RWPE1 (cell line): ENCODE measurements at regions not wholly inside any gene's neighbourhood (a gene's known extent, or its start where the extent isn't known, plus 50 kb on each side); places are given as distances from the start of the nearest gene placed in this dataset.

Experiments
- CTCF ChIA-PET: fragments of 350-600 bp; sonication (Branson Sonifier 250); formaldehyde crosslinking; extraction: SDS; loops from one replicate; lab custom pipeline; 2021; lab: Yijun Ruan, JAX
- POLR2A ChIA-PET: fragments of 400-600 bp; formaldehyde crosslinking; extraction: SDS; loops from one replicate; lab custom pipeline; 2020; ENCODE audit warnings: antibody characterized with exemption; ENCODE audit not compliant: low non-redundant PET; lab: Yijun Ruan, JAX
- DNase-seq: peaks from one replicate; pipeline ENCODE4 v3.0.0; 2012; ENCODE audit warnings: low spot score
- H3K27ac ChIP-seq: fragments of 450-650 bp; 2 replicates; pipeline ENCODE4 v1.5.1; 2017
- TF ChIP-seq, protein P1 (sequence below): fragments of 450-650 bp; conservative IDR thresholded peaks from 2 replicates; pipeline ENCODE4 v1.5.1; 2017; ENCODE audit warnings: low read depth, mild to moderate bottlenecking

DNA sequence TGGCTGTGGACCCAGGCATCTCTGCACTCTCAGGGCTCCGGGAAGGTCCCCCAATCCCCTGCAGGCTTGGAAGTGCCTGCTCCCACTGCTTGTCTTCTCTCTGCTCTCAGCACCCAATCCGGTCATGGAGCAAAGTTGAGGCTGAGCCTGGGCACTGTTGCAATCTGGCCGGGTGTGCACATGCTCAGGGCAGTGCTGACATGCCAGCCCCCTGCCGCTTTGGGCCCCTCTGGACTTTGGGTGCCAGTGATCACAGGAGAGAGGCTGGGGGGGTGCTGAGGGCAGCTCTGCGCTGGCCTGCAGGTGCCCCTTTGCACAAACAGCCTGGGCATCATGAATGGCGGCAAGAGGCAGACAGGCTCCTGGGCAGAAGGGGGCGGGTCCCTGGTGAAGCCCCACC is 85.4 kb upstream of the OSBPL8 start:
- H3K27ac ChIP-seq = no peak overlapping the region
- CTCF ChIA-PET = interaction anchor here (1.5 kb wide), 1 partner anchor 24 kb away, joined by 4 read pairs; no protein-coding TSS in a partner anchor
- TF ChIP-seq, protein P1, sequence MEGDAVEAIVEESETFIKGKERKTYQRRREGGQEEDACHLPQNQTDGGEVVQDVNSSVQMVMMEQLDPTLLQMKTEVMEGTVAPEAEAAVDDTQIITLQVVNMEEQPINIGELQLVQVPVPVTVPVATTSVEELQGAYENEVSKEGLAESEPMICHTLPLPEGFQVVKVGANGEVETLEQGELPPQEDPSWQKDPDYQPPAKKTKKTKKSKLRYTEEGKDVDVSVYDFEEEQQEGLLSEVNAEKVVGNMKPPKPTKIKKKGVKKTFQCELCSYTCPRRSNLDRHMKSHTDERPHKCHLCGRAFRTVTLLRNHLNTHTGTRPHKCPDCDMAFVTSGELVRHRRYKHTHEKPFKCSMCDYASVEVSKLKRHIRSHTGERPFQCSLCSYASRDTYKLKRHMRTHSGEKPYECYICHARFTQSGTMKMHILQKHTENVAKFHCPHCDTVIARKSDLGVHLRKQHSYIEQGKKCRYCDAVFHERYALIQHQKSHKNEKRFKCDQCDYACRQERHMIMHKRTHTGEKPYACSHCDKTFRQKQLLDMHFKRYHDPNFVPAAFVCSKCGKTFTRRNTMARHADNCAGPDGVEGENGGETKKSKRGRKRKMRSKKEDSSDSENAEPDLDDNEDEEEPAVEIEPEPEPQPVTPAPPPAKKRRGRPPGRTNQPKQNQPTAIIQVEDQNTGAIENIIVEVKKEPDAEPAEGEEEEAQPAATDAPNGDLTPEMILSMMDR = no peak
- POLR2A ChIA-PET = no interaction called here
- DNase-seq = no peak

DNA sequence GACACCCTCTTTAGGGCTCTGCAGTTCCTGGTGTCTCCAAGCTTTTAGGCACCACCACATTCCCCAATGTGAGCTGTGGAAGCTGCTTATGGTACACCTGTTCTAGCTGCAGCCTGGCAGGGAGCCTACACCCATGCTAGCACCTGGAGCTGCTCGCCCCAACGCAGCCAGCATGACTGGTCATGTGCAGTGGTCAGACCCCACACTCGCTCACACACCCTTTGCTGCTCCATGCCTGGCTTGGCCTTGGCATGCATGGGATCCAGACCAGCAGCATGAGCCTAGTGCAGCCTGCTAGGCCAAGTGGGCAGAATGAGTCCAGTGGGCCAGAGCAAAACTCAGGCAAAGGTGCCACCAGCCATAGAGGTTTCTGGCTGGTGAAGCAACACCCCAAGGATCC is 86.4 kb upstream of the OSBPL8 start:
- TF ChIP-seq, protein P1 = no peak
- POLR2A ChIA-PET = no interaction called here
- no peak for DNase-seq
- H3K27ac ChIP-seq = no peak overlapping the region
- CTCF ChIA-PET = no interaction called here

DNA sequence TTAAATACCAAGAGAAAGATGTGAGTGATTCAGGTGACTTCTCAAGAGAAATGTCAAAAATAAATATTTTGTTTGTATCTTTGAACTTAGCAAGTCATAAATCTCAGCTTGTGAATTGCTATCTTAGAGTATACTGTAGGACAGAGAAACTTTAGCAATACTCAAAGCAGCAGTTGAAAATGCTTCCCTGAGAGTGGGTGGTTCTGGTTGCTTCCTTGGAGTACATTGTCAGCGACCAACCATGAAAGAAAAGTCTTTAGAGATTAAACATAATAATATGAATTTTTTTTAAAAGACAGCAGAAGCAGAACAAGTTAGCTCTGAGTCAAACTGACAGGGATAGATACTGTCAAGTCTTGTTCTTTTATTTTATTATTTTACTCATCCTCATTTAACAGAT is 86.8 kb upstream of the OSBPL8 start:
- CTCF ChIA-PET = no interaction called here
- POLR2A ChIA-PET = no interaction called here
- TF ChIP-seq, protein P1 = no peak
- H3K27ac ChIP-seq = no peak overlapping the region
- no peak for DNase-seq

- CTCF ChIA-PET = no interaction called here
- POLR2A ChIA-PET = no interaction called here
- no peak overlapping the region for H3K27ac ChIP-seq
- no peak for DNase-seq
- TF ChIP-seq, protein P1 = no peak
These were observed 89.5 kb upstream of the OSBPL8 start for GRCh38 chr12:76649099-76649498.

DNA sequence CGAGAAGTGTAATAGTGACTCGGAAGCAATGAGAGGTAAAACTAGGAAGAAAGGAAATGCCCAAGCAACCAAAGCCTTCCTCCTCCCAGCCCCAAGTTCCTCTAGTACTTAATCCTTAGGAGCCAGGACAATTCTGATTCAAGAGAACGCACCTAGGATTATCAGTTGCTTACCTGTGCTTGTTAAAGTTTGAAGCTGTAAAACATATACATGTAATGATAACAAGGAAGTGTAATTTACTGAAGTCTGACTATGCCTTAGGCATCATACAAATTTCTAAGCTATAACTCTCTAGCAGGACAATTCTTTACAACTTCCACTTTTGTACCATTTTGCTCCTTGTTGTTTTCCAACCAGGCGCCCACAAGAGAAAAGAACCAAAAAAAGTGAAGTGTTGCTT is 92.8 kb upstream of the OSBPL8 start:
- POLR2A ChIA-PET = no interaction called here
- TF ChIP-seq, protein P1 = no peak
- H3K27ac ChIP-seq = no peak overlapping the region
- CTCF ChIA-PET = no interaction called here
- no peak for DNase-seq

- POLR2A ChIA-PET = interaction anchor here (0.6 kb wide), 1 partner anchor 100 kb away, joined by 3 read pairs; no protein-coding TSS in a partner anchor
- TF ChIP-seq, protein P1 = no peak
- no peak for DNase-seq
- CTCF ChIA-PET = interaction anchor here (0.7 kb wide), 1 partner anchor 1735 kb away, joined by 5 read pairs; no protein-coding TSS in a partner anchor
- H3K27ac ChIP-seq = no peak overlapping the region
These were observed 93.8 kb upstream of the OSBPL8 start for GRCh38 chr12:76653342-76653741.
